GM18951 (cell line): ENCODE measurements at regions not wholly inside any gene's neighbourhood (a gene's known extent, or its start where the extent isn't known, plus 50 kb on each side); places are given as distances from the start of the nearest gene placed in this dataset.

Experiments
- POLR2A ChIP-seq: IDR thresholded peaks from 4 replicates; pipeline ENCODE4 v1.6.1; 2011; ENCODE audit warnings: mild to moderate bottlenecking; ENCODE audit not compliant: insufficient read length, insufficient read depth; ENCODE audit errors: extremely low read depth
- in situ Hi-C: fragments of 300-500 bp; cut with MboI; formaldehyde crosslinking; loops from one replicate; pipeline ENCODE4 v1.12.0; 2022; ENCODE audit warnings: low sequenced_read_pairs, mixed read lengths, inconsistent platforms; ENCODE audit not compliant: unreplicated experiment

GRCh38 chr6:971981-972640 lies 279.2 kb upstream of the EXOC2 start:
- no peak for TF ChIP-seq POLR2A
- in situ Hi-C loops, result no loop called here

GRCh38 chr6:968791-969190 lies 275.9 kb upstream of the EXOC2 start:
- TF ChIP-seq POLR2A, result no peak
- in situ Hi-C loops, result no loop called here

GRCh38 chr6:967701-968100 lies 274.8 kb upstream of the EXOC2 start:
- TF ChIP-seq POLR2A, result no peak
- in situ Hi-C loops, result no loop called here

GRCh38 chr6:965343-965742 lies 272.4 kb upstream of the EXOC2 start:
- in situ Hi-C loops, result no loop called here
- no peak for TF ChIP-seq POLR2A

- TF ChIP-seq POLR2A, result no peak
Observed at GRCh38 chr6:963456-963855, 270.5 kb upstream of the EXOC2 start.

GRCh38 chr6:961407-961960 lies 268.5 kb upstream of the EXOC2 start:
- in situ Hi-C loops, result no loop called here
- TF ChIP-seq POLR2A, result no peak

More at GRCh38 chr6:963456-963855, 270.5 kb upstream of the EXOC2 start:
- in situ Hi-C loops, result no loop called here

GRCh38 chr6:960356-960755 lies 267.4 kb upstream of the EXOC2 start:
- in situ Hi-C loops, result no loop called here
- no peak for TF ChIP-seq POLR2A

GRCh38 chr6:958488-958887 lies 265.5 kb upstream of the EXOC2 start:
- in situ Hi-C loops, result no loop called here
- no peak for TF ChIP-seq POLR2A

GRCh38 chr6:951399-952181 lies 258.7 kb upstream of the EXOC2 start:
- no peak for TF ChIP-seq POLR2A
- in situ Hi-C loops, result no loop called here

GRCh38 chr6:947235-947934 lies 254.4 kb upstream of the EXOC2 start:
- no peak for TF ChIP-seq POLR2A
- in situ Hi-C loops, result no loop called here

- TF ChIP-seq POLR2A, result no peak
- in situ Hi-C loops, result no loop called here
Observed at GRCh38 chr6:946546-946945, 253.6 kb upstream of the EXOC2 start.

- in situ Hi-C loops, result no loop called here
- no peak for TF ChIP-seq POLR2A
Observed at GRCh38 chr6:939526-940252, 246.8 kb upstream of the EXOC2 start.

GRCh38 chr6:938916-939315 lies 246.0 kb upstream of the EXOC2 start:
- TF ChIP-seq POLR2A, result no peak
- in situ Hi-C loops, result no loop called here

GRCh38 chr6:938271-938905 lies 245.4 kb upstream of the EXOC2 start:
- in situ Hi-C loops, result no loop called here
- TF ChIP-seq POLR2A, result no peak
